Smooth muscle cell (in vitro differentiated cells): ENCODE measurements at regions not wholly inside any gene's neighbourhood (a gene's known extent, or its start where the extent isn't known, plus 50 kb on each side); places are given as distances from the start of the nearest gene placed in this dataset.

ENCODE experiments used
- DNase-seq: peaks from one replicate; lab custom pipeline; 2025; ENCODE audit not compliant: unreplicated experiment; lab: John Stamatoyannopoulos, UW
- H2AFZ ChIP-seq: fragments of 200-600 bp; sonication (generic); 2 replicates; pipeline ENCODE4 v1.6.0; 2016; ENCODE audit warnings: antibody characterized with exemption, low read depth, mild to moderate bottlenecking
- H3F3A ChIP-seq: fragments of 200-600 bp; sonication (generic); 2 replicates; pipeline ENCODE4 v1.6.0; 2017; ENCODE audit warnings: antibody characterized with exemption, low read depth
- H3K27ac ChIP-seq: fragments of 200-600 bp; sonication (generic); 2 replicates; pipeline ENCODE4 v1.5.1; 2016; ENCODE audit warnings: low read depth, mild to moderate bottlenecking
- H3K27me3 ChIP-seq: fragments of 200-600 bp; sonication (generic); 2 replicates; pipeline ENCODE4 v1.6.1; 2016; ENCODE audit warnings: low read depth, mild to moderate bottlenecking
- H3K36me3 ChIP-seq: fragments of 200-600 bp; sonication (generic); 2 replicates; pipeline ENCODE4 v1.5.1; 2016; ENCODE audit warnings: low read depth
- H3K4me1 ChIP-seq: fragments of 200-600 bp; sonication (generic); 2 replicates; pipeline ENCODE4 v1.5.1; 2016; ENCODE audit warnings: low read depth
- H3K4me2 ChIP-seq: fragments of 200-600 bp; sonication (generic); 2 replicates; pipeline ENCODE4 v1.6.0; 2016; ENCODE audit warnings: mild to moderate bottlenecking
- H3K4me3 ChIP-seq: fragments of 200-600 bp; sonication (generic); 2 replicates; pipeline ENCODE4 v1.5.1; 2016; ENCODE audit warnings: mild to moderate bottlenecking
- H3K79me2 ChIP-seq: fragments of 200-600 bp; sonication (generic); 2 replicates; pipeline ENCODE4 v1.6.0; 2016; ENCODE audit warnings: low read depth, mild to moderate bottlenecking
- H3K9ac ChIP-seq: fragments of 200-600 bp; sonication (generic); 2 replicates; pipeline ENCODE4 v1.6.0; 2016; ENCODE audit warnings: low read depth
- H3K9me3 ChIP-seq: fragments of 200-600 bp; sonication (generic); replicated peaks from 2 replicates; pipeline ENCODE4 v1.5.1; 2016; ENCODE audit warnings: low read depth
- H4K20me1 ChIP-seq: fragments of 200-600 bp; sonication (generic); 2 replicates; pipeline ENCODE4 v1.6.0; 2016; ENCODE audit warnings: low read depth
- WGBS: methylation state at CpG from one replicate; pipeline ENCODE4 v1.1.7; 2016; ENCODE audit warnings: low lambda C conversion rate; 5-methylcytosine and 5-hydroxymethylcytosine counted together
- TF ChIP-seq, protein P1 (sequence below): fragments of 200-600 bp; sonication (generic); IDR thresholded peaks from 2 replicates; pipeline ENCODE4 v1.5.1; 2017; ENCODE audit warnings: borderline replicate concordance, mild to moderate bottlenecking, antibody characterized with exemption; ENCODE audit not compliant: insufficient read depth, poor library complexity, severe bottlenecking

DNA sequence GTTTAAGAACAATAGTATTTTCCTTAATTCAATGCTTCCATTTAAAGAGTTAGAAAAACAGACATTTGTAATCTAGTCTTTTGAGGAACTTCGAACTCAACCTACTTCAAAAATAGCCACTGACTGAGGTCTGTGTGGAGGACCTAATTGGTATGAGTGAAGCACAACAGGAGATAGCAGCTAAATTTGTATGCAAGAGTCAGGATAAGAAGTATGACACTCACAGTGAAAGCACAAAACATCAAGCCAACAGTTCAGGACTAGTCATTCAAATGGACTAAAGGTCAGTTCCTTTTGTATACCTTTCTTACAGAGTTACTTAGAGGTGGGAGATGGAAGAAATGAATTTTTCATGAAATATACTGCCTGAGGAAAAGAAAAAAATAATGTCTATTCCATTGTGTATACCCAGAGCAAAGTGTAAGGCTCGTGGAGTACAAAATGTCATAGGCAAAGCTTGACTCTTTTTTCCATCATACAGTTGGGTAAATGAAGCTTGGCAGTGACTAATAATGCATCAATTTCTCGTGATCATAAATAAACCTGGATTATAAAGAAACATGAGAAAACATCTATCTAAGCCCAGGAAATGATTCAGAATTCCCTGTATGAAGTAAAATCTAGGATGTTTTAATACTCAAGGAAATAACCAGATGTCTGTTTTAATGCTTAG, 1005.2 kb upstream of the CADM2 start:
- Histone ChIP-seq H3K9me3 (no peaks in the 10 kb centered on the region), H2AFZ (no peak overlapping the region), H3K79me2 (no peaks in the 10 kb centered on the region), H3K36me3 (no peaks in the 10 kb centered on the region), H3K27me3 (no peaks in the 10 kb centered on the region), H3K4me3 (no peak overlapping the region), H3K4me2 (no peak overlapping the region), H4K20me1 (no peaks in the 10 kb centered on the region), H3K4me1 (no peaks in the 10 kb centered on the region), H3K9ac (no peak overlapping the region), H3K27ac (no peak overlapping the region), H3F3A (no peaks in the 10 kb centered on the region)
- no peak for DNase-seq
- WGBS = 84% methylated on average over 3 of the region's 3 CpGs
- TF ChIP-seq, protein P1, sequence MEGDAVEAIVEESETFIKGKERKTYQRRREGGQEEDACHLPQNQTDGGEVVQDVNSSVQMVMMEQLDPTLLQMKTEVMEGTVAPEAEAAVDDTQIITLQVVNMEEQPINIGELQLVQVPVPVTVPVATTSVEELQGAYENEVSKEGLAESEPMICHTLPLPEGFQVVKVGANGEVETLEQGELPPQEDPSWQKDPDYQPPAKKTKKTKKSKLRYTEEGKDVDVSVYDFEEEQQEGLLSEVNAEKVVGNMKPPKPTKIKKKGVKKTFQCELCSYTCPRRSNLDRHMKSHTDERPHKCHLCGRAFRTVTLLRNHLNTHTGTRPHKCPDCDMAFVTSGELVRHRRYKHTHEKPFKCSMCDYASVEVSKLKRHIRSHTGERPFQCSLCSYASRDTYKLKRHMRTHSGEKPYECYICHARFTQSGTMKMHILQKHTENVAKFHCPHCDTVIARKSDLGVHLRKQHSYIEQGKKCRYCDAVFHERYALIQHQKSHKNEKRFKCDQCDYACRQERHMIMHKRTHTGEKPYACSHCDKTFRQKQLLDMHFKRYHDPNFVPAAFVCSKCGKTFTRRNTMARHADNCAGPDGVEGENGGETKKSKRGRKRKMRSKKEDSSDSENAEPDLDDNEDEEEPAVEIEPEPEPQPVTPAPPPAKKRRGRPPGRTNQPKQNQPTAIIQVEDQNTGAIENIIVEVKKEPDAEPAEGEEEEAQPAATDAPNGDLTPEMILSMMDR = no peak

DNA sequence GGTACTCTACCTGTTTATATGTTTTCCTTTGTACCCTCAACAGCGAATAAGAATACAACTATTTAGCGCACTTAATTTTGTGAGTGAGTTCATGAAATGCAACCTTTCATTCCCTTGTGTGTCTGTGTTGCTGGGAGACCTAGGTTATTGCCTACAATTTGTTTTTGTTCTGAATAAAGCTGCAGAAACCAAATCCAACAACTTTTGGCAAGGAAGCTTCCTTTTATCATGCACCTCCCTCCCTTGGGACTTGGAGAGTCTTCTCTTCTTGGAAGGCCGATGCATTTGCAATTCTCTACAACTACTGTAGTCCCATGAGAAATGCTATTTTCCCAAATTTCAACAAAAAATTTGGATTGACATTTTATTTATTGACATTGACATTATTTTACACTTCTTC, 1002.4 kb upstream of the CADM2 start:
- no peak for DNase-seq
- Histone ChIP-seq H3K27me3 (no peaks in the 10 kb centered on the region), H2AFZ (no peak overlapping the region), H3K4me1 (no peaks in the 10 kb centered on the region), H4K20me1 (no peaks in the 10 kb centered on the region), H3F3A (no peaks in the 10 kb centered on the region), H3K36me3 (no peaks in the 10 kb centered on the region), H3K4me3 (no peak overlapping the region), H3K27ac (no peak overlapping the region), H3K79me2 (no peaks in the 10 kb centered on the region), H3K9ac (no peak overlapping the region), H3K4me2 (no peak overlapping the region), H3K9me3 (no peaks in the 10 kb centered on the region)
- TF ChIP-seq, protein P1 = no peak
- WGBS = 91% methylated on average over 3 of the region's 3 CpGs

DNA sequence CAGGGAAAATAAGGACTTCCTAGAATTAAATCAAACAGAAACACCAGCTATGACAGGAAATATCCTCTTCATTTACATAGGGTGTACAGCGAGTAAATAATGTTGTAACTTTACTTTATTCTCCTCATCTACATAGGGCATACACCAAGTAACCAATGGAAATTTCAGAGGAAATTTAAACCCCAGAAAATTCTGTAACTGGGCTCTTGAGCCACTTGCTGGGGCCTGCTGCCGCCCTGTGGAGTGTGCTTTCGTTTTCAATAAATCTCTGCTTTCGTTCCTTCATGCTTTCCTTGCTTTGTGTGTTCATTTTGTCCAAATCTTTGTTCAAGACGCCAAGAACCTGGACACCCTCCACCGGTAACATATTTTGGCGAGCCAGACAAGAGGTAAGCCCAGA, 990.4 kb upstream of the CADM2 start:
- WGBS = 89% methylated on average over 7 of the region's 7 CpGs
- no peak overlapping the region for H3K4me2 ChIP-seq

More for the DNA sequence above, 990.4 kb upstream of the CADM2 start:
- H2AFZ ChIP-seq = no peak overlapping the region
- H3K9ac ChIP-seq = no peak overlapping the region
- TF ChIP-seq, protein P1 = no peak
- H3K27me3 ChIP-seq = no peaks in the 10 kb centered on the region
- H3K9me3 ChIP-seq = no peaks in the 10 kb centered on the region
- DNase-seq = no peak
- H3K36me3 ChIP-seq = no peaks in the 10 kb centered on the region
- no peak overlapping the region for H3K27ac ChIP-seq
- no peaks in the 10 kb centered on the region for H4K20me1 ChIP-seq
- no peaks in the 10 kb centered on the region for H3K79me2 ChIP-seq
- H3K4me1 ChIP-seq = no peaks in the 10 kb centered on the region
- H3F3A ChIP-seq = no peaks in the 10 kb centered on the region
- no peak overlapping the region for H3K4me3 ChIP-seq
